ENCODE measurements at regions not wholly inside any gene's neighbourhood (a gene's known extent, or its start where the extent isn't known, plus 50 kb on each side); places are given as distances from the start of the nearest gene placed in this dataset.

- no peak for DNase-seq
- WGBS, 2 donors, result 58 to 73% methylated on average over 2 of the region's 2 CpGs
- H3K27ac ChIP-seq (ENCODE audit: low read depth in 1 of 2, low read length in 1 of 2), result no peak overlapping the region
- H3K9me3 ChIP-seq (ENCODE audit: control insufficient read depth in 4 of 4, insufficient read depth in 3 of 4, low read length in 3 of 4), result peaks cover 0 to 5% (median 0%) of the 10 kb centered on the region in 4 donors
- ATAC-seq (ENCODE audit: insufficient read depth, low FRiP score), result no peak
- no peak overlapping the region for H3K4me3 ChIP-seq
- TF ChIP-seq, protein P1, sequence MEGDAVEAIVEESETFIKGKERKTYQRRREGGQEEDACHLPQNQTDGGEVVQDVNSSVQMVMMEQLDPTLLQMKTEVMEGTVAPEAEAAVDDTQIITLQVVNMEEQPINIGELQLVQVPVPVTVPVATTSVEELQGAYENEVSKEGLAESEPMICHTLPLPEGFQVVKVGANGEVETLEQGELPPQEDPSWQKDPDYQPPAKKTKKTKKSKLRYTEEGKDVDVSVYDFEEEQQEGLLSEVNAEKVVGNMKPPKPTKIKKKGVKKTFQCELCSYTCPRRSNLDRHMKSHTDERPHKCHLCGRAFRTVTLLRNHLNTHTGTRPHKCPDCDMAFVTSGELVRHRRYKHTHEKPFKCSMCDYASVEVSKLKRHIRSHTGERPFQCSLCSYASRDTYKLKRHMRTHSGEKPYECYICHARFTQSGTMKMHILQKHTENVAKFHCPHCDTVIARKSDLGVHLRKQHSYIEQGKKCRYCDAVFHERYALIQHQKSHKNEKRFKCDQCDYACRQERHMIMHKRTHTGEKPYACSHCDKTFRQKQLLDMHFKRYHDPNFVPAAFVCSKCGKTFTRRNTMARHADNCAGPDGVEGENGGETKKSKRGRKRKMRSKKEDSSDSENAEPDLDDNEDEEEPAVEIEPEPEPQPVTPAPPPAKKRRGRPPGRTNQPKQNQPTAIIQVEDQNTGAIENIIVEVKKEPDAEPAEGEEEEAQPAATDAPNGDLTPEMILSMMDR (IDR thresholded peaks at IDR 0.05; ENCODE audit: control extremely low read depth, extremely low read depth), result no peak
- no peaks in the 10 kb centered on the region for H3K36me3 ChIP-seq (ENCODE audit: control insufficient read depth in 4 of 4, insufficient read depth in 4 of 4, low read length in 4 of 4)
- no peak overlapping the region for H3K9ac ChIP-seq (ENCODE audit: insufficient read depth in 1 of 2, low read length in 2 of 2)
- no peaks in the 10 kb centered on the region for H3K27me3 ChIP-seq (ENCODE audit: control insufficient read depth in 3 of 3, insufficient read depth in 3 of 3, low read length in 2 of 3)
- H3K4me1 ChIP-seq (ENCODE audit: control insufficient read depth in 5 of 5, insufficient read depth in 5 of 5, low read length in 5 of 5), result no peaks in the 10 kb centered on the region
Observed at GRCh38 chr2:187826023-187826422, 271.8 kb upstream of the TFPI start.

GRCh38 chr2:187834787-187835186 lies 280.6 kb upstream of the TFPI start:
- H3K4me3 ChIP-seq, result no peak overlapping the region
- no peaks in the 10 kb centered on the region for H3K9me3 ChIP-seq (ENCODE audit: control insufficient read depth in 4 of 4, insufficient read depth in 3 of 4, low read length in 3 of 4)
- no peaks in the 10 kb centered on the region for H3K27me3 ChIP-seq (ENCODE audit: control insufficient read depth in 3 of 3, insufficient read depth in 3 of 3, low read length in 2 of 3)
- no peak overlapping the region for H3K9ac ChIP-seq (ENCODE audit: insufficient read depth in 1 of 2, low read length in 2 of 2)
- H3K36me3 ChIP-seq (ENCODE audit: control insufficient read depth in 4 of 4, insufficient read depth in 4 of 4, low read length in 4 of 4), result no peaks in the 10 kb centered on the region
- H3K27ac ChIP-seq (ENCODE audit: low read depth in 1 of 2, low read length in 1 of 2), result no peak overlapping the region
- ATAC-seq (ENCODE audit: insufficient read depth, low FRiP score) (no peak), DNase-seq (no peak)
- WGBS, 2 donors, result 95% methylated on average over 5 of the region's 5 CpGs
- TF ChIP-seq, protein P1 (IDR thresholded peaks at IDR 0.05; ENCODE audit: control extremely low read depth, extremely low read depth), result no peak
- no peaks in the 10 kb centered on the region for H3K4me1 ChIP-seq (ENCODE audit: control insufficient read depth in 5 of 5, insufficient read depth in 5 of 5, low read length in 5 of 5)

GRCh38 chr2:187838690-187839089 lies 284.5 kb upstream of the TFPI start:
- 86 to 91% methylated on average over 1 of the region's 1 CpG for WGBS, 2 donors
- no peak for DNase-seq
- Histone ChIP-seq H3K27ac (ENCODE audit: low read depth in 1 of 2, low read length in 1 of 2) (no peak overlapping the region), H3K9me3 (ENCODE audit: control insufficient read depth in 4 of 4, insufficient read depth in 3 of 4, low read length in 3 of 4) (peaks cover 0 to 3% (median 0%) of the 10 kb centered on the region in 4 donors), H3K36me3 (ENCODE audit: control insufficient read depth in 4 of 4, insufficient read depth in 4 of 4, low read length in 4 of 4) (no peaks in the 10 kb centered on the region), H3K9ac (ENCODE audit: insufficient read depth in 1 of 2, low read length in 2 of 2) (no peak overlapping the region), H3K4me1 (ENCODE audit: control insufficient read depth in 5 of 5, insufficient read depth in 5 of 5, low read length in 5 of 5) (no peaks in the 10 kb centered on the region), H3K4me3 (no peak overlapping the region), H3K27me3 (ENCODE audit: control insufficient read depth in 3 of 3, insufficient read depth in 3 of 3, low read length in 2 of 3) (no peaks in the 10 kb centered on the region)
- no peak for ATAC-seq (ENCODE audit: insufficient read depth, low FRiP score)
- TF ChIP-seq, protein P1 (IDR thresholded peaks at IDR 0.05; ENCODE audit: control extremely low read depth, extremely low read depth), result no peak

DNA sequence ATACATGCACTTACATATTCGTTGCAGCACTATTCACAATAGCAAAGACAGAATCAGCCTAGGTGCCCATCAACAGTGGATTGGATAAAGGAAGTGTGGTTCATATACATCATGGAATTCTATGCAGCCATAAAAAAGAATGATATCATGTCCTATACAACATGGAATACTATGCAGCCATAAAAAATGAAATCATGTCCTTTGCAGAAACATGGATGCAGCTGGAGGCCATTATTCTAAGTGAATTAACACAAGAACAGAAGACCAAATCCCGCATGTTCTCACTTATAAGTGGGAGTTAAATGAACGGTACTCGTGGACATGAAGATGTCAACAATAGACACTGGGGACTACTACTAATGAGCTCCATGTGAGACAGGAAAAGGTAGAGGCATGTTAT lies 288.1 kb upstream of the TFPI start:
- Histone ChIP-seq H3K4me1 (ENCODE audit: control insufficient read depth in 5 of 5, insufficient read depth in 5 of 5, low read length in 5 of 5) (peaks cover 0 to 10% (median 0%) of the 10 kb centered on the region in 5 donors), H3K36me3 (ENCODE audit: control insufficient read depth in 4 of 4, insufficient read depth in 4 of 4, low read length in 4 of 4) (no peaks in the 10 kb centered on the region), H3K9ac (ENCODE audit: insufficient read depth in 1 of 2, low read length in 2 of 2) (no peak overlapping the region), H3K4me3 (no peak overlapping the region), H3K27me3 (ENCODE audit: control insufficient read depth in 3 of 3, insufficient read depth in 3 of 3, low read length in 2 of 3) (no peaks in the 10 kb centered on the region), H3K27ac (ENCODE audit: low read depth in 1 of 2, low read length in 1 of 2) (no peak overlapping the region), H3K9me3 (ENCODE audit: control insufficient read depth in 4 of 4, insufficient read depth in 3 of 4, low read length in 3 of 4) (peaks cover 0 to 3% (median 0%) of the 10 kb centered on the region in 4 donors)
- ATAC-seq (ENCODE audit: insufficient read depth, low FRiP score) (no peak), DNase-seq (no peak)
- WGBS, 2 donors, result 93 to 96% methylated on average over 4 of the region's 4 CpGs
- TF ChIP-seq, protein P1 (IDR thresholded peaks at IDR 0.05; ENCODE audit: control extremely low read depth, extremely low read depth), result no peak

Data from lung (tissue), 11 donors.